Activated T-helper 17 cell treated with anti-CD3 and anti-CD28 coated beads, Interleukin-2, amount 50 U/mL, for 72 hours (primary cell): ENCODE measurements at regions not wholly inside any gene's neighbourhood (a gene's known extent, or its start where the extent isn't known, plus 50 kb on each side); places are given as distances from the start of the nearest gene placed in this dataset.

Experiments
- ATAC-seq: fragments of 150-1000 bp; cut with Tn5 transposase; replicated peaks from 2 replicates; pipeline ENCODE4 v1.10.0; 2021; ENCODE audit warnings: mild to moderate bottlenecking, moderate library complexity
- H3K27ac Mint-ChIP-seq: one replicate; pipeline ENCODE4 v1.8.0; 2022; ENCODE audit warnings: mixed read lengths
- H3K27me3 Mint-ChIP-seq: one replicate; pipeline ENCODE4 v1.8.0; 2022; ENCODE audit warnings: mixed read lengths
- H3K36me3 Mint-ChIP-seq: one replicate; pipeline ENCODE4 v1.8.0; 2022; ENCODE audit warnings: low read depth, mild to moderate bottlenecking, mixed read lengths
- H3K4me1 Mint-ChIP-seq: one replicate; pipeline ENCODE4 v1.8.0; 2022; ENCODE audit warnings: mixed read lengths
- H3K4me3 Mint-ChIP-seq: one replicate; pipeline ENCODE4 v1.8.0; 2022; ENCODE audit warnings: mild to moderate bottlenecking, mixed read lengths
- H3K9me3 Mint-ChIP-seq: one replicate; pipeline ENCODE4 v1.8.0; 2022; ENCODE audit warnings: mixed read lengths

DNA sequence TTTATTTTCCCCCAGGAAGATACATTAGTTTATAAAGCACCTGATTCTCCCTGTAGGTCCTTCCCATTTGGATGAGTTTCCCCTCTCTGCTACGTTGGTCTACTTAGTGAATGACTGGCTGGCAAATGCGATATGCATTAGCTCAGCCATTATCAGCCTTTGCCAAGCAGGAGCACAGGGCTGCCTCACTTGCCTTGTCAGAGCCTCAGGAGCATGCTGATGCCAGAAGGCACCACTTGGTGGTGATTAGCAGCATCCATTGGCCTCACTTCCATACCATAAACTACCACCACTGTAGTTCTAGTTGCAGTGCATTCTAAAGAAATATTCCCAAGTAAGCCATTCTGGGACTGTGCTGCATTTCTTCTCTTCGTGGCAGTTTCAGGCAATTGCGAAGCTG, 442.8 kb upstream of the CHST9 start:
- Mint-ChIP-seq H3K27me3 (no peaks in the 10 kb centered on the region), H3K4me3 (no peak overlapping the region), H3K9me3 (peaks cover 4% of the 10 kb centered on the region), H3K36me3 (no peaks in the 10 kb centered on the region), H3K4me1 (no peaks in the 10 kb centered on the region), H3K27ac (no peak overlapping the region)
- ATAC-seq = no peak

- no peaks in the 10 kb centered on the region for H3K27me3 Mint-ChIP-seq
- no peak for ATAC-seq
- H3K27ac Mint-ChIP-seq = no peak overlapping the region
- H3K36me3 Mint-ChIP-seq = no peaks in the 10 kb centered on the region
- peaks cover 9% of the 10 kb centered on the region for H3K9me3 Mint-ChIP-seq
- H3K4me1 Mint-ChIP-seq = no peaks in the 10 kb centered on the region
- H3K4me3 Mint-ChIP-seq = no peak overlapping the region
Measured at GRCh38 chr18:27621236-27621890, 436.3 kb upstream of the CHST9 start.

DNA sequence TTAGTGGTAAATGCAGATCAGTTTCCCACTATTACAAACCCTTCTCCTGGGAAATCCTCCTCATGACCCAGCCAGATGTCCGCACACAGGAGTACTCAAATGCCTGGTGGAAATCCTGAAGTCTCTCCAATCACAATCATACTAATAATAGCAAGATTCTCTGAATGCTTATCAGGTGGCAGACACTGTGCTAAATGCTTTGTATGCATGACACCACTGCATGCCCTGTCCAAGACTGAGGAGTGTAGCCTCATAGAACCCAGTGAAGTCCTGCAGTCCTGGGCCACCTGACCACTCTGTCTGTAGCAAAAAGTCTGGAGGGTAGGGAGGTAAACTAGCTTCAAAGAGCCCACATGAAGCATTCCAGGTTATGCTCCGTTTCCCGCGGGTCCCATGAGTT, 434.8 kb upstream of the CHST9 start:
- no peak overlapping the region for H3K4me3 Mint-ChIP-seq
- ATAC-seq = no peak
- H3K36me3 Mint-ChIP-seq = no peaks in the 10 kb centered on the region
- no peaks in the 10 kb centered on the region for H3K27me3 Mint-ChIP-seq
- H3K9me3 Mint-ChIP-seq = peaks cover 8% of the 10 kb centered on the region
- no peak overlapping the region for H3K27ac Mint-ChIP-seq
- H3K4me1 Mint-ChIP-seq = no peaks in the 10 kb centered on the region

- no peak overlapping the region for H3K4me3 Mint-ChIP-seq
- H3K36me3 Mint-ChIP-seq = no peaks in the 10 kb centered on the region
- H3K27ac Mint-ChIP-seq = no peak overlapping the region
- no peak for ATAC-seq
- no peaks in the 10 kb centered on the region for H3K27me3 Mint-ChIP-seq
- peaks cover 8% of the 10 kb centered on the region for H3K9me3 Mint-ChIP-seq
- no peaks in the 10 kb centered on the region for H3K4me1 Mint-ChIP-seq
Measured at GRCh38 chr18:27619090-27619772, 434.1 kb upstream of the CHST9 start.

- H3K9me3 Mint-ChIP-seq = peaks cover 8% of the 10 kb centered on the region
- H3K4me3 Mint-ChIP-seq = no peak overlapping the region
Measured at GRCh38 chr18:27616324-27616723, 431.2 kb upstream of the CHST9 start.

DNA sequence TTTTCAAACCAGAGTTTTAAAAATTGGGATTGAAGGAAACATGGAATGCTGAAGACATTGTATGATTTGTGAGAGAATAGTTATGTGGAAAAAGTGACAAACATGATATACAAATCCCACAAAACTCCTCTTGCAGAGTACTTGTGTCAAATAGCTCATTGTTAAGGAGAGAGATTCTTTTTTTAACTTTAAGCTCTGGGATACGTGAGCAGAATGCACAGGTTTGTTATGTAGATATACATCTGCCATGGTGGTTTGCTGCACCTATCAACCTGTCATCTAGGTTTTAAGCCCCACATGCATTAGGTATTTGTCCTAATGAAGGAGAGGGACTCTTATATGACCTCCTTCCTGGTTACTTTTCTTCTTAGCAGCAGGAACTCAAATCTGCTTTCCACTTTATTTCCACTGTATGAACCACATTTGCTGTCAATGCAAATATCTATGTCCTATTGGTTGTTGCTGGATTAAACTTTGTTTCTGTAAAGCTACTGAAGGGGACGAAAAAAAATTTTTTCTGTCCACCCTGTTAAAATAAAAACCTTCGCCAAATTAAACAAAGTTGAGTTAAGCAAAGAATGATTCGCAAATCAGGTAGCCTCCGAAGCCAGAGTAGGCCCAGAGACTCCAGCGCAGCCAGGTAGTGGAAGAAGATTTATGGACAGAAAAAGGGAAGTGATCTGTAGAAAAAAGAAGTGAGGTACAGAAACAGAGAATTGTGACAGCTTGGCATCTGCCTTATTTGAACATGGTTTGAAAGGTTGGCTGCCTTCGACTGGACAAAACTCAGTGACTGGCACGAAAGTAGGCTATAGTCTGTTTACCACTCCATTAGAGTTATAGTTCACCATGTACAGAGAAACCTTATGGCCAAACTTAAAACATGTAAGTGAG, 430.1 kb upstream of the CHST9 start:
- H3K4me1 Mint-ChIP-seq = no peaks in the 10 kb centered on the region
- no peak for ATAC-seq
- no peak overlapping the region for H3K27ac Mint-ChIP-seq
- no peaks in the 10 kb centered on the region for H3K36me3 Mint-ChIP-seq
- no peak overlapping the region for H3K4me3 Mint-ChIP-seq
- H3K27me3 Mint-ChIP-seq = no peaks in the 10 kb centered on the region
- peaks cover 8% of the 10 kb centered on the region for H3K9me3 Mint-ChIP-seq

More at GRCh38 chr18:27616324-27616723, 431.2 kb upstream of the CHST9 start:
- Mint-ChIP-seq H3K36me3 (no peaks in the 10 kb centered on the region), H3K27ac (no peak overlapping the region), H3K27me3 (no peaks in the 10 kb centered on the region), H3K4me1 (no peaks in the 10 kb centered on the region)
- ATAC-seq = no peak

DNA sequence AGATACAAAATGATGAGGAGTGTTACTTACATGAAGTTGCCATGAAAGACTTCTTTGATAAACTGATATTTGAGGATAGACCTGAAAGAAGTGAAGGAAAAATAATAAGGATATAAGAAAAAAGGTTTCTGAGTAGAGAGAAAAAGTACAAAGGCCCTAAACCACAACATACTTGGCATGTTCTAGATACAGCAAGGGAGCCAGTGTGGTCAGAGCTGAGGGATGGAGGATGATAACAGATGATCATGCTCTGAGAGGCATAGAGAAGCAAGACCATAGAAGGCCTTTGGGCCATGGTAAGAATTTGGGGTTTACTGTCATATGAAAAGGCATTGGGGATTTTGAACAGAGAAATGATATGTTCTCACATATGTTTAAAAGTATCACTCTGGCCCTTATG, 424.1 kb upstream of the CHST9 start:
- H3K4me3 Mint-ChIP-seq = no peak overlapping the region
- H3K36me3 Mint-ChIP-seq = no peaks in the 10 kb centered on the region
- H3K27ac Mint-ChIP-seq = no peak overlapping the region
- no peak for ATAC-seq
- H3K9me3 Mint-ChIP-seq = no peaks in the 10 kb centered on the region
- H3K27me3 Mint-ChIP-seq = no peaks in the 10 kb centered on the region
- no peaks in the 10 kb centered on the region for H3K4me1 Mint-ChIP-seq

- Mint-ChIP-seq H3K27ac (no peak overlapping the region), H3K9me3 (no peaks in the 10 kb centered on the region), H3K27me3 (no peaks in the 10 kb centered on the region), H3K4me1 (no peaks in the 10 kb centered on the region), H3K36me3 (no peaks in the 10 kb centered on the region), H3K4me3 (no peak overlapping the region)
- no peak for ATAC-seq
Measured at GRCh38 chr18:27608742-27609141, 423.6 kb upstream of the CHST9 start.

DNA sequence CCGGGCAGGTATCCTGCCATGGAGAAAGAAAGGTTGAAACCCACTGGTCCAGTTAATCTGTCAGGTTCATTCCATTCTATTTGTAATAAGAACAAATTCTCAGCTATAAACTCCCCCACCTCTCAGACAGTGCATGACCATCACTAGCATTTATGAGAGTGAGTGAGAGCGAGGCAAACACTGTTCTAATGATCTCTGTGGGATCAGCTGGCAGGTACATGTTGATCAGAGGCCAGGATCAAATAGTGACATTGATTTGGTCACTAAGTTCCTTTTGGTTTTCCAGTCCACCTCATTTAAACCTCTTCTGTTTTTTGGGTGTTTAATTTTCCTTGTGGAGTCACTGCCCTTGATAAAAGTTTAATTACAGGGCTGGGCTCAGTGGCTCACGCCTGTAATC, 423.1 kb upstream of the CHST9 start:
- no peak overlapping the region for H3K27ac Mint-ChIP-seq
- H3K36me3 Mint-ChIP-seq = no peaks in the 10 kb centered on the region
- no peaks in the 10 kb centered on the region for H3K9me3 Mint-ChIP-seq

DNA sequence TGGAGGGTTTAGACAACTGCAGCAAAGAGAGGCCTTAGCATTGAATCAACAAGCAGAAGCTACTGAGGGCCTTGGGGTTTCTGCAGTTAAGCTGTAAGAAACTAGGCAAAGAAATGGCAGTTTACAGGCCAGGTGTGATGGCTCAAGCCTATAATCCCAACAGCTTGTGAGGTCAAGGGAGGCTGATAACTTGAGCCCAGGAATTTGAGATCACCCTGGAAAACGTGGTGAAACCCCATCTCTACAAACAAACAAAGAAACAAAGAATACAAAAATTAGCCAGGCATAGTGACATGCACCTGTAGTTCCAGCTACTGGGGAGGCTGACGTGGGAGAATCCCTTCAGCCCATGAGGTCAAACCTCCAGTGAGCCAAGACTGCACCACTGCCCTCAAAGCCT, 421.6 kb upstream of the CHST9 start:
- ATAC-seq = no peak
- Mint-ChIP-seq H3K4me1 (no peaks in the 10 kb centered on the region), H3K27me3 (no peaks in the 10 kb centered on the region), H3K4me3 (no peak overlapping the region), H3K36me3 (no peaks in the 10 kb centered on the region), H3K27ac (no peak overlapping the region), H3K9me3 (no peaks in the 10 kb centered on the region)

More for the DNA sequence above, 423.1 kb upstream of the CHST9 start:
- no peaks in the 10 kb centered on the region for H3K4me1 Mint-ChIP-seq
- ATAC-seq = no peak
- H3K4me3 Mint-ChIP-seq = no peak overlapping the region
- no peaks in the 10 kb centered on the region for H3K27me3 Mint-ChIP-seq

DNA sequence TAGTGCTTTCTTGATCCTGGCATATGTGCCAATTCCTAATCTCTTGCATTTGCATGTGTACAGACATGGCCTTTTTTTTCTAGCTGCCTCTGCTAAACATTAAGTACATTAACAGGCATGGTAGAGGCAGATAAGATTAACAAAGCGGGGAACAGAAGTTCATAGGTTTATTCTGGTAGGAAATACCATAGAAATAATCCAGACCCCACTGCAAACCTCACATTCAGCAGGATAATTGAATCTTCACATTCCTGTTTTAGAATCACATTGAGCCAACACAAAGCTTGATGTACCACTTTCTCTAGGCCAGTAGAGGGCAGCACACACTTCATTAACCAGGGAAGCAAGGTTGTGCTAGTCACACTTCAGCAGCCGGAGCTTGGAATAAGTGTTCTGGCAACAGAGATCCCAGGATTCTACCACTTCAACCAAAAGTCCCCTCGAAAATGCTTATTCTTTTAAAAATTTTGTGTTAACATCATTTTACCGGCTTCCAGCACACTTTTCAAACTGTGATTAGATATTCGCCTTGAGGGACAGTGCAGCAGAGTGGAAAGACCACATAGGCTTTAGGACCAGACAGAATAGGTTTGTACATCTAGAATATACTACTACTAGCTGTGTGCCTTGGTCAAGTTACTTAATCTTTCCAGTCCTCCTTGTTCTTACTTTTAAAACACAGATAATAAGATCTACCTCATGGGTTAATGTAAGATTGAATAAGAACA, 420.2 kb upstream of the CHST9 start:
- Mint-ChIP-seq H3K4me1 (no peaks in the 10 kb centered on the region), H3K36me3 (no peaks in the 10 kb centered on the region), H3K27me3 (no peaks in the 10 kb centered on the region), H3K27ac (no peak overlapping the region), H3K4me3 (no peak overlapping the region), H3K9me3 (no peaks in the 10 kb centered on the region)
- no peak for ATAC-seq

DNA sequence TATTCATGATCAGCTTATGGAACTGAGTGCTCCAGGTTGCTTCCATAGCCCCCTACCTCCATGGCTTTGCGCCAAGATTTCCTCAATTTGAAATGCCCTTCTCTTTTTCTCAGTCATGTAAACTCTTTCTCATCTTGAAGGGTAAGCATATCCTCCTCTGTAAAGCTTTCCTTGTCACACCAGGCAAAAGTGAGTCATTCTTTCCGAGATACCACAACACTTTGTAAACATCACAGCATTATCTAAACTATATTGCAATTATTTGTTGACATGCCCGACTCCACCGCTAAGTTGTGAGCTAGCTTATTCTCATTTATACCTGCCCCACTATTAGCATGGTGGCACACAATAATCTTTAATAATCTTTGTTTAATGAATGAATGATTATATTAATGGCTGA, 419.5 kb upstream of the CHST9 start:
- no peaks in the 10 kb centered on the region for H3K4me1 Mint-ChIP-seq
- no peak overlapping the region for H3K27ac Mint-ChIP-seq
- no peaks in the 10 kb centered on the region for H3K27me3 Mint-ChIP-seq
- H3K9me3 Mint-ChIP-seq = no peaks in the 10 kb centered on the region
- no peak for ATAC-seq
- no peak overlapping the region for H3K4me3 Mint-ChIP-seq
- no peaks in the 10 kb centered on the region for H3K36me3 Mint-ChIP-seq

- ATAC-seq = no peak
- H3K27me3 Mint-ChIP-seq = no peaks in the 10 kb centered on the region
- H3K36me3 Mint-ChIP-seq = no peaks in the 10 kb centered on the region
- no peak overlapping the region for H3K4me3 Mint-ChIP-seq
- no peaks in the 10 kb centered on the region for H3K4me1 Mint-ChIP-seq
- H3K9me3 Mint-ChIP-seq = no peaks in the 10 kb centered on the region
- no peak overlapping the region for H3K27ac Mint-ChIP-seq
Measured at GRCh38 chr18:27602092-27602491, 417.0 kb upstream of the CHST9 start.

- Mint-ChIP-seq H3K4me1 (no peaks in the 10 kb centered on the region), H3K36me3 (no peaks in the 10 kb centered on the region), H3K4me3 (no peak overlapping the region), H3K27ac (no peak overlapping the region), H3K27me3 (no peaks in the 10 kb centered on the region), H3K9me3 (no peaks in the 10 kb centered on the region)
- no peak for ATAC-seq
Measured at GRCh38 chr18:27600245-27600644, 415.1 kb upstream of the CHST9 start.
